ENCODE measurements at regions not wholly inside any gene's neighbourhood (a gene's known extent, or its start where the extent isn't known, plus 50 kb on each side); places are given as distances from the start of the nearest gene placed in this dataset.
"Not testable (repeated sequence)": the region's sequence is repeated elsewhere in the genome, so short reads cannot be mapped to it uniquely, and the experiment has no call there.

- peak; percentile 99 for ATAC-seq
Observed at GRCh38 chr16:32740766-32741499, 65.0 kb upstream of the TP53TG3 start.

More at GRCh38 chr16:32740766-32741499, 65.0 kb upstream of the TP53TG3 start:
- in situ Hi-C loops (cut with HindIII; ENCODE audit: low pct_unique_long_range_greater_than_20kb, low sequenced_read_pairs); POLR2A ChIA-PET; H3K36me3 ChIP-seq (ENCODE audit: control insufficient read depth, insufficient read depth, low read length); H3K27ac ChIP-seq (ENCODE audit: low read length); H3K4me3 ChIP-seq (ENCODE audit: low read depth in 2 of 2, low read length in 2 of 2); CTCF ChIA-PET; H3K9me3 ChIP-seq (ENCODE audit: control insufficient read depth, insufficient read depth, low read depth, low read length); intact Hi-C loops (cut with micrococcal nuclease; ENCODE audit: unreplicated experiment); H3K27me3 ChIP-seq (ENCODE audit: control insufficient read depth, insufficient read depth, low read length); DNase-seq (ENCODE audit: low read depth, low spot score); BruUV-seq (replicated peaks); H3K4me1 ChIP-seq (ENCODE audit: control insufficient read depth, insufficient read depth, low read length): not testable (repeated sequence)
